ENCODE measurements at regions not wholly inside any gene's neighbourhood (a gene's known extent, or its start where the extent isn't known, plus 50 kb on each side); places are given as distances from the start of the nearest gene placed in this dataset.

- no peak for TF ChIP-seq POLR2AphosphoS5 (IDR thresholded peaks at IDR 0.05)
- TF ChIP-seq, protein P1, sequence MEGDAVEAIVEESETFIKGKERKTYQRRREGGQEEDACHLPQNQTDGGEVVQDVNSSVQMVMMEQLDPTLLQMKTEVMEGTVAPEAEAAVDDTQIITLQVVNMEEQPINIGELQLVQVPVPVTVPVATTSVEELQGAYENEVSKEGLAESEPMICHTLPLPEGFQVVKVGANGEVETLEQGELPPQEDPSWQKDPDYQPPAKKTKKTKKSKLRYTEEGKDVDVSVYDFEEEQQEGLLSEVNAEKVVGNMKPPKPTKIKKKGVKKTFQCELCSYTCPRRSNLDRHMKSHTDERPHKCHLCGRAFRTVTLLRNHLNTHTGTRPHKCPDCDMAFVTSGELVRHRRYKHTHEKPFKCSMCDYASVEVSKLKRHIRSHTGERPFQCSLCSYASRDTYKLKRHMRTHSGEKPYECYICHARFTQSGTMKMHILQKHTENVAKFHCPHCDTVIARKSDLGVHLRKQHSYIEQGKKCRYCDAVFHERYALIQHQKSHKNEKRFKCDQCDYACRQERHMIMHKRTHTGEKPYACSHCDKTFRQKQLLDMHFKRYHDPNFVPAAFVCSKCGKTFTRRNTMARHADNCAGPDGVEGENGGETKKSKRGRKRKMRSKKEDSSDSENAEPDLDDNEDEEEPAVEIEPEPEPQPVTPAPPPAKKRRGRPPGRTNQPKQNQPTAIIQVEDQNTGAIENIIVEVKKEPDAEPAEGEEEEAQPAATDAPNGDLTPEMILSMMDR (IDR thresholded peaks at IDR 0.05), result no peak
- TF ChIP-seq POLR2A (IDR thresholded peaks at IDR 0.05), result no peak
- TF ChIP-seq EP300 (IDR thresholded peaks at IDR 0.05), result no peak
- intact Hi-C loops (cut with DNase I), result no loop called here
- DNase-seq, result no peak
- H3K4me3 ChIP-seq, result no peak overlapping the region
- 19 to 63% methylated on average over 7 of the region's 7 CpGs for WGBS, 2 donors
- no peaks in the 10 kb centered on the region for H3K9me3 ChIP-seq
- H3K27me3 ChIP-seq, result no peaks in the 10 kb centered on the region
- H3K4me1 ChIP-seq, result peaks cover 0 to 12% (median 9%) of the 10 kb centered on the region in 4 donors
- H3K27ac ChIP-seq, result no peak overlapping the region
- no peaks in the 10 kb centered on the region for H3K36me3 ChIP-seq
These were observed 230.0 kb upstream of the BTBD3 start for GRCh38 chr20:11687546-11688292.

- no peak for DNase-seq
- no peaks in the 10 kb centered on the region for H3K27me3 ChIP-seq
- peaks cover 0 to 12% (median 9%) of the 10 kb centered on the region in 4 donors for H3K4me1 ChIP-seq
- intact Hi-C loops (cut with DNase I), result no loop called here
- no peaks in the 10 kb centered on the region for H3K9me3 ChIP-seq
- 94 to 95% methylated on average over 2 of the region's 2 CpGs for WGBS, 2 donors
- H3K36me3 ChIP-seq, result no peaks in the 10 kb centered on the region
- TF ChIP-seq POLR2A (IDR thresholded peaks at IDR 0.05) (no peak), EP300 (IDR thresholded peaks at IDR 0.05) (no peak), POLR2AphosphoS5 (IDR thresholded peaks at IDR 0.05) (no peak)
- TF ChIP-seq, protein P1 (IDR thresholded peaks at IDR 0.05), result no peak
- H3K4me3 ChIP-seq, result no peak overlapping the region
- H3K27ac ChIP-seq, result no peak overlapping the region
These were observed 228.4 kb upstream of the BTBD3 start for GRCh38 chr20:11689262-11689661.

GRCh38 chr20:11691766-11692165 lies 225.9 kb upstream of the BTBD3 start:
- Histone ChIP-seq H3K27me3 (no peaks in the 10 kb centered on the region), H3K36me3 (no peaks in the 10 kb centered on the region), H3K4me1 (peaks cover 0 to 6% (median 5%) of the 10 kb centered on the region in 4 donors), H3K4me3 (no peak overlapping the region), H3K27ac (no peak overlapping the region), H3K9me3 (no peaks in the 10 kb centered on the region)
- no peak for DNase-seq
- TF ChIP-seq, protein P1 (IDR thresholded peaks at IDR 0.05), result no peak
- TF ChIP-seq EP300 (IDR thresholded peaks at IDR 0.05), result no peak
- no peak for TF ChIP-seq POLR2A (IDR thresholded peaks at IDR 0.05)
- TF ChIP-seq POLR2AphosphoS5 (IDR thresholded peaks at IDR 0.05), result no peak
- 63 to 76% methylated on average over 3 of the region's 3 CpGs for WGBS, 2 donors
- intact Hi-C loops (cut with DNase I), result no loop called here

GRCh38 chr20:11692567-11692966 lies 225.1 kb upstream of the BTBD3 start:
- H3K27ac ChIP-seq, result no peak overlapping the region
- no peak for DNase-seq
- H3K36me3 ChIP-seq, result no peaks in the 10 kb centered on the region
- no peaks in the 10 kb centered on the region for H3K27me3 ChIP-seq
- TF ChIP-seq POLR2AphosphoS5 (IDR thresholded peaks at IDR 0.05), result no peak
- no peak for TF ChIP-seq POLR2A (IDR thresholded peaks at IDR 0.05)
- no peak for TF ChIP-seq EP300 (IDR thresholded peaks at IDR 0.05)
- TF ChIP-seq, protein P1 (IDR thresholded peaks at IDR 0.05), result no peak
- WGBS, 2 donors, result 70 to 75% methylated on average over 2 of the region's 2 CpGs
- no peaks in the 10 kb centered on the region for H3K4me1 ChIP-seq
- H3K9me3 ChIP-seq, result peaks cover 0 to 2% (median 0%) of the 10 kb centered on the region in 4 donors
- H3K4me3 ChIP-seq, result no peak overlapping the region
- intact Hi-C loops (cut with DNase I), result no loop called here

Measured in sigmoid colon (tissue), 6 donors.